ENCODE measurements at regions not wholly inside any gene's neighbourhood (a gene's known extent, or its start where the extent isn't known, plus 50 kb on each side); places are given as distances from the start of the nearest gene placed in this dataset.

- TF ChIP-seq CTCF (IDR thresholded peaks at IDR 0.05) (no peak), POLR2A (IDR thresholded peaks at IDR 0.05) (no peak)
These were observed 910.2 kb downstream of the TUSC7 start for GRCh38 chr3:117619805-117620204.

All from right lobe of liver (tissue), 4 donors.